H1 (cell line): ENCODE measurements at regions not wholly inside any gene's neighbourhood (a gene's known extent, or its start where the extent isn't known, plus 50 kb on each side); places are given as distances from the start of the nearest gene placed in this dataset.
A peak's percentile ranks its signal among the peaks of the same experiment; 100 is the strongest.

ENCODE experiments used
- CTCF ChIA-PET: fragments of 300-600 bp; sonication (Branson Sonifier 250); formaldehyde crosslinking; loops from one replicate; lab custom pipeline; 2021; ENCODE audit not compliant: partially characterized antibody; lab: Charles Lee
- POLR2A ChIA-PET: fragments of 300-600 bp; sonication (Branson Sonifier 250); formaldehyde crosslinking; loops from one replicate; lab custom pipeline; 2021; ENCODE audit warnings: inconsistent platforms; ENCODE audit not compliant: partially characterized antibody; lab: Charles Lee
- DNase-seq, 2 experiments: peaks; one replicate each; pipeline versions ENCODE4 v3.0.0 to v3.0.0-alpha.2; 2010 to 2022; ENCODE audit warnings: low spot score in 2 of 2, low read depth in 1 of 2, mixed read lengths in 1 of 2
- FAIRE-seq: peaks from 2 replicates; lab custom pipeline; 2011; peaks lifted over from hg19 to GRCh38; lab: Jason Lieb, UNC
- H2AFZ ChIP-seq: 2 replicates; pipeline ENCODE4 v1.8.1; 2012; ENCODE audit warnings: low read length, inconsistent platforms
- H2AK5ac ChIP-seq: 2 replicates; pipeline ENCODE4 v1.6.1; 2013; ENCODE audit warnings: low read depth, low read length
- H2BK120ac ChIP-seq: replicated peaks from 2 replicates; pipeline ENCODE3; 2013; ENCODE audit warnings: low read depth, low read length, inconsistent platforms
- H2BK12ac ChIP-seq: 2 replicates; pipeline ENCODE4 v1.6.1; 2013; ENCODE audit warnings: low read depth, low read length
- H2BK15ac ChIP-seq: 2 replicates; pipeline ENCODE4 v1.6.1; 2013; ENCODE audit warnings: low read length
- H2BK20ac ChIP-seq: 2 replicates; pipeline ENCODE4 v1.6.1; 2013; ENCODE audit warnings: low read length
- H2BK5ac ChIP-seq: 2 replicates; pipeline ENCODE4 v1.6.1; 2013; ENCODE audit warnings: low read depth, low read length
- H3K14ac ChIP-seq: 2 replicates; pipeline ENCODE4 v1.6.1; 2013; ENCODE audit warnings: inconsistent platforms; ENCODE audit not compliant: insufficient read length
- H3K18ac ChIP-seq: 2 replicates; pipeline ENCODE4 v1.6.1; 2013; ENCODE audit warnings: low read length; ENCODE audit errors: extremely low read depth
- H3K23ac ChIP-seq: 2 replicates; pipeline ENCODE4 v1.6.1; 2013; ENCODE audit warnings: inconsistent platforms; ENCODE audit not compliant: insufficient read length
- H3K23me2 ChIP-seq: 2 replicates; pipeline ENCODE4 v1.6.1; 2013; ENCODE audit warnings: low read depth, low read length
- H3K27ac ChIP-seq: 2 replicates; pipeline ENCODE4 v1.6.1; 2011; ENCODE audit warnings: low read depth, low read length, inconsistent platforms
- H3K27me3 ChIP-seq, 4 experiments: replicated peaks in 1 of 4; 1 replicate in 1 of 4; 2 replicates in 3 of 4; pipeline versions ENCODE4 v1.6.1 to v1.8.1; 2011 to 2013; ENCODE audit warnings: low read length in 3 of 4, mild to moderate bottlenecking in 3 of 4, inconsistent platforms in 2 of 4, mixed read lengths in 2 of 4, moderate library complexity in 1 of 4; ENCODE audit not compliant: control insufficient read depth in 3 of 4, insufficient read depth in 3 of 4; ENCODE audit errors: extremely low read depth in 1 of 4
- H3K36me3 ChIP-seq, 4 experiments: 2 replicates each; pipeline versions ENCODE4 v1.6.1 to v1.8.1; 2011 to 2013; ENCODE audit warnings: mild to moderate bottlenecking in 4 of 4, low read length in 3 of 4, moderate library complexity in 2 of 4, control low read depth in 1 of 4, inconsistent platforms in 1 of 4; ENCODE audit not compliant: insufficient read depth in 4 of 4, control insufficient read depth in 2 of 4
- H3K4ac ChIP-seq: replicated peaks from 2 replicates; pipeline ENCODE3; 2013; ENCODE audit warnings: low read length, low read depth, mixed read lengths, inconsistent platforms; ENCODE audit not compliant: insufficient read length
- H3K4me1 ChIP-seq, 4 experiments: replicated peaks in 1 of 4; 1 replicate in 1 of 4; 2 replicates in 3 of 4; pipeline versions ENCODE4 v1.6.1 to v1.8.1; 2011 to 2013; ENCODE audit warnings: low read length in 3 of 4, inconsistent platforms in 2 of 4, mixed read lengths in 1 of 4; ENCODE audit not compliant: insufficient read depth in 4 of 4, control insufficient read depth in 3 of 4
- H3K4me2 ChIP-seq, 2 experiments: 2 replicates each; pipeline versions ENCODE4 v1.6.1 to v1.8.1; 2011 to 2013; ENCODE audit warnings: low read depth in 2 of 2, low read length in 2 of 2, control low read depth in 1 of 2, inconsistent platforms in 1 of 2, mild to moderate bottlenecking in 1 of 2; ENCODE audit not compliant: insufficient read depth in 1 of 2
- H3K4me3 ChIP-seq, 4 experiments: fragments of 200-600, 300-600 bp in 1 of 4; sonication (generic), shearing (Covaris generic), sonication (Bioruptor Twin) in 1 of 4; 2 replicates each; pipeline versions ENCODE4 v1.5.1 to v1.8.1; 2011 to 2016; ENCODE audit warnings: low read length in 4 of 4, low read depth in 3 of 4, control low read depth in 2 of 4, inconsistent platforms in 2 of 4, mild to moderate bottlenecking in 2 of 4, mixed read lengths in 1 of 4, moderate library complexity in 1 of 4; ENCODE audit not compliant: insufficient read depth in 2 of 4; ENCODE audit errors: extremely low read depth in 1 of 4
- H3K56ac ChIP-seq: replicated peaks from 2 replicates; pipeline ENCODE3; 2013; ENCODE audit warnings: low read depth, mild to moderate bottlenecking, mixed read lengths, low read length, inconsistent platforms; ENCODE audit not compliant: insufficient read length
- H3K79me1 ChIP-seq: 2 replicates; pipeline ENCODE4 v1.6.1; 2013; ENCODE audit warnings: low read depth, low read length, control low read depth
- H3K79me2 ChIP-seq, 2 experiments: 2 replicates each; pipeline versions ENCODE4 v1.6.1 to v1.8.1; 2012 to 2013; ENCODE audit warnings: low read length in 2 of 2, mild to moderate bottlenecking in 2 of 2, inconsistent platforms in 1 of 2; ENCODE audit not compliant: insufficient read depth in 2 of 2, control insufficient read depth in 1 of 2
- H3K9ac ChIP-seq, 4 experiments: replicated peaks in 1 of 4; 1 replicate in 1 of 4; 2 replicates in 3 of 4; pipeline versions ENCODE4 v1.6.1 to v1.8.1; 2011 to 2013; ENCODE audit warnings: low read depth in 3 of 4, low read length in 3 of 4, control low read depth in 2 of 4, mild to moderate bottlenecking in 2 of 4, moderate library complexity in 2 of 4, inconsistent platforms in 1 of 4; ENCODE audit errors: extremely low read depth in 1 of 4
- H3K9me3 ChIP-seq, 2 experiments: 2 replicates each; pipeline versions ENCODE4 v1.6.1 to v1.8.1; 2012 to 2013; ENCODE audit warnings: mild to moderate bottlenecking in 2 of 2, moderate library complexity in 2 of 2, control low read depth in 1 of 2, inconsistent platforms in 1 of 2, low read depth in 1 of 2, low read length in 1 of 2, mixed read lengths in 1 of 2; ENCODE audit not compliant: insufficient read depth in 2 of 2
- H4K20me1 ChIP-seq, 2 experiments: replicated peaks in 1 of 2; 2 replicates each; pipeline versions ENCODE3 to v1.8.1; 2011 to 2013; ENCODE audit warnings: inconsistent platforms in 2 of 2, low read length in 2 of 2, mild to moderate bottlenecking in 1 of 2; ENCODE audit not compliant: insufficient read depth in 2 of 2, control insufficient read depth in 1 of 2
- H4K5ac ChIP-seq: 2 replicates; pipeline ENCODE4 v1.6.1; 2013; ENCODE audit warnings: low read length, low read depth, mixed read lengths, inconsistent platforms; ENCODE audit not compliant: insufficient read length
- H4K8ac ChIP-seq: 2 replicates; pipeline ENCODE4 v1.8.0; 2013; ENCODE audit warnings: mild to moderate bottlenecking, moderate library complexity, low read length, inconsistent platforms; ENCODE audit not compliant: insufficient read depth; ENCODE audit errors: extremely low read depth
- H4K91ac ChIP-seq: replicated peaks from 2 replicates; pipeline ENCODE3; 2013; ENCODE audit warnings: low read length, mixed read lengths, inconsistent platforms; ENCODE audit not compliant: insufficient read length
- ATF3 ChIP-seq: IDR thresholded peaks from 2 replicates; pipeline ENCODE4 v1.6.1; 2011; ENCODE audit warnings: low read depth, mild to moderate bottlenecking, low read length; ENCODE audit not compliant: insufficient read depth
- BCL11A ChIP-seq, 2 experiments: IDR thresholded peaks; one replicate each; pipeline ENCODE4 v1.6.1; 2011; ENCODE audit warnings: low read depth in 2 of 2, low read length in 2 of 2, mild to moderate bottlenecking in 2 of 2
- BRCA1 ChIP-seq: IDR thresholded peaks from 2 replicates; pipeline ENCODE4 v1.6.1; 2012; ENCODE audit warnings: low read depth, low read length, improper control_type of control experiment
- CREB1 ChIP-seq: IDR thresholded peaks from 2 replicates; pipeline ENCODE4 v1.6.1; 2012; ENCODE audit warnings: inconsistent platforms
- GABPA ChIP-seq: IDR thresholded peaks from 2 replicates; pipeline ENCODE4 v1.6.1; 2011; ENCODE audit warnings: mild to moderate bottlenecking, low read length, moderate library complexity, borderline replicate concordance; ENCODE audit not compliant: insufficient read depth
- HDAC2 ChIP-seq, 2 experiments: fragments of 300-600 bp in 1 of 2; sonication (generic) in 1 of 2; IDR thresholded peaks; 2 replicates each; pipeline ENCODE4 v1.6.1; 2011 to 2012; ENCODE audit warnings: low read depth in 2 of 2, low read length in 2 of 2, mild to moderate bottlenecking in 2 of 2, moderate library complexity in 2 of 2, borderline replicate concordance in 1 of 2, inconsistent platforms in 1 of 2
- JUND ChIP-seq: IDR thresholded peaks from 2 replicates; pipeline ENCODE4 v1.6.1; 2011; ENCODE audit warnings: mild to moderate bottlenecking, improper control_type of control experiment, low read length
- MAFK ChIP-seq: IDR thresholded peaks from 2 replicates; pipeline ENCODE4 v1.6.1; 2012; ENCODE audit warnings: low read depth, mild to moderate bottlenecking, improper control_type of control experiment, low read length
- PHF8 ChIP-seq: fragments of 200-600 bp; sonication (generic); conservative IDR thresholded peaks from 2 replicates; pipeline ENCODE4 v1.7.1; 2012; ENCODE audit warnings: low read depth, mild to moderate bottlenecking, inconsistent platforms, low read length, moderate library complexity
- SP4 ChIP-seq: IDR thresholded peaks from 2 replicates; pipeline ENCODE4 v1.6.1; 2012; ENCODE audit warnings: low read length, inconsistent platforms
- SRF ChIP-seq: IDR thresholded peaks from 2 replicates; pipeline ENCODE4 v1.6.1; 2011; ENCODE audit warnings: mild to moderate bottlenecking, low read depth, low read length, moderate library complexity
- ZNF274 ChIP-seq: IDR thresholded peaks from 2 replicates; pipeline ENCODE4 v1.7.0; 2012; ENCODE audit warnings: low read length, borderline replicate concordance; ENCODE audit errors: extremely low read depth
- WGBS, 2 experiments: shearing (Covaris generic) in 1 of 2; methylation state at CpG; one replicate each; pipeline versions ENCODE4 v1.1.6 to v1.1.7; 2013 to 2015; ENCODE audit warnings: low lambda C conversion rate in 2 of 2, mixed read lengths in 2 of 2, inconsistent platforms in 1 of 2, low coverage in 1 of 2, missing lambda C conversion rate in 1 of 2; ENCODE audit not compliant: insufficient replicate concordance in 2 of 2, insufficient coverage in 1 of 2, insufficient read length in 1 of 2; ENCODE audit errors: extremely low coverage in 1 of 2, missing lambda C conversion rate in 1 of 2; 5-methylcytosine and 5-hydroxymethylcytosine counted together

GRCh38 chr1:14511796-14512585 lies 86.5 kb upstream of the KAZN start:
- Histone ChIP-seq H3K4me3 (no peak overlapping the region), H2BK120ac (no peak overlapping the region), H3K9ac (no peak overlapping the region), H3K79me1 (no peaks in the 10 kb centered on the region), H3K27ac (no peak overlapping the region), H2AK5ac (no peak overlapping the region), H2BK15ac (no peak overlapping the region), H3K4ac (no peak overlapping the region), H4K5ac (no peak overlapping the region), H3K4me2 (0 out of 4 replicates have a peak overlapping the region, but pooled peaks of 1 of the 2 experiments have one; percentile 9), H3K27me3 (no peaks in the 10 kb centered on the region), H4K8ac (no peak overlapping the region), H3K23me2 (no peaks in the 10 kb centered on the region), H2BK5ac (no peak overlapping the region), H3K18ac (no peak overlapping the region), H3K4me1 (peaks cover 0 to 13% (median 10%) of the 10 kb centered on the region in 4 experiments; a peak in 5 of 7 replicates), H3K14ac (no peak overlapping the region), H2BK20ac (no peak overlapping the region), H4K91ac (no peak overlapping the region), H4K20me1 (no peaks in the 10 kb centered on the region), H3K36me3 (no peaks in the 10 kb centered on the region), H3K56ac (no peak overlapping the region), H2AFZ (no peak overlapping the region), H2BK12ac (no peak overlapping the region), H3K9me3 (no peaks in the 10 kb centered on the region), H3K23ac (no peak overlapping the region), H3K79me2 (no peaks in the 10 kb centered on the region)
- ChIA-PET CTCF (interaction anchor here (0.8 to 1.8 kb wide), 6 partner anchors 13 to 117 kb away, joined by 3 to 5 read pairs (median 4); no protein-coding TSS in a partner anchor), POLR2A (no interaction called here)
- no peak for FAIRE-seq
- 70% methylated on average over 14 of the region's 14 CpGs; no CpG with 5 or more reads in 1 of the 2 experiments for WGBS, 2 experiments
- DNase-seq: no peak
- TF ChIP-seq HDAC2 (IDR thresholded peaks at IDR 0.05; ENCODE audit: borderline replicate concordance in 1 of 2, low read depth in 2 of 2, low read length in 2 of 2) (no peak), GABPA (no peak), ZNF274 (no peak), BCL11A (IDR thresholded peaks at IDR 0.05; ENCODE audit: low read depth in 2 of 2, low read length in 2 of 2) (no peak), CREB1 (no peak), PHF8 (no peak), SP4 (no peak), ATF3 (no peak), SRF (no peak), MAFK (no peak), JUND (no peak), BRCA1 (no peak)
